DOHH2 (cell line): ENCODE measurements at regions not wholly inside any gene's neighbourhood (a gene's known extent, or its start where the extent isn't known, plus 50 kb on each side); places are given as distances from the start of the nearest gene placed in this dataset.

Source experiments
- H3F3A ChIP-seq: fragments of 200-600 bp; sonication (generic), shearing (Covaris generic); 2 replicates; pipeline ENCODE4 v1.6.0; 2016; ENCODE audit warnings: antibody characterized with exemption, mild to moderate bottlenecking; ENCODE audit not compliant: control insufficient read depth, insufficient read depth
- H3K27ac ChIP-seq: fragments of 200-600 bp; sonication (generic); 2 replicates; pipeline ENCODE4 v1.5.1; 2014; ENCODE audit warnings: low read depth, mild to moderate bottlenecking, low read length, moderate library complexity
- H3K27me3 ChIP-seq: fragments of 200-600 bp; sonication (generic); 2 replicates; pipeline ENCODE4 v1.6.1; 2014; ENCODE audit warnings: mild to moderate bottlenecking, low read length, mixed read lengths; ENCODE audit not compliant: control insufficient read depth
- H3K36me3 ChIP-seq: fragments of 200-600 bp; sonication (generic); 2 replicates; pipeline ENCODE4 v1.6.1; 2014; ENCODE audit warnings: mild to moderate bottlenecking, low read length, moderate library complexity, mixed read lengths; ENCODE audit not compliant: control insufficient read depth
- H3K4me1 ChIP-seq: fragments of 200-600 bp; sonication (generic); 2 replicates; pipeline ENCODE4 v1.6.1; 2014; ENCODE audit warnings: mild to moderate bottlenecking, low read length, mixed read lengths; ENCODE audit not compliant: control insufficient read depth
- H3K4me2 ChIP-seq: fragments of 200-600 bp; sonication (generic); 2 replicates; pipeline ENCODE4 v1.6.0; 2014; ENCODE audit warnings: mild to moderate bottlenecking, low read length, moderate library complexity
- H3K4me3 ChIP-seq: fragments of 200-600 bp; sonication (generic); 2 replicates; pipeline ENCODE4 v1.5.1; 2014; ENCODE audit warnings: mild to moderate bottlenecking, low read length, mixed read lengths
- H3K79me2 ChIP-seq: fragments of 200-600 bp; sonication (generic); 2 replicates; pipeline ENCODE4 v1.6.1; 2014; ENCODE audit warnings: mild to moderate bottlenecking, low read length, mixed read lengths; ENCODE audit not compliant: control insufficient read depth
- H3K9me2 ChIP-seq: fragments of 200-600 bp; sonication (generic); replicated peaks from 2 replicates; pipeline ENCODE4 v1.6.1; 2014; ENCODE audit warnings: mild to moderate bottlenecking, low read length, mixed read lengths; ENCODE audit not compliant: control insufficient read depth
- H3K9me3 ChIP-seq: fragments of 200-600 bp; sonication (generic); 2 replicates; pipeline ENCODE4 v1.6.1; 2014; ENCODE audit warnings: antibody characterized with exemption, low read length, mixed read lengths; ENCODE audit not compliant: control insufficient read depth, insufficient read depth
- H4K20me1 ChIP-seq: fragments of 200-600 bp; sonication (generic); 2 replicates; pipeline ENCODE4 v1.6.0; 2014; ENCODE audit warnings: low read depth, mild to moderate bottlenecking, antibody characterized with exemption, low read length, moderate library complexity; ENCODE audit not compliant: control insufficient read depth, insufficient read depth
- CTCF ChIP-seq: fragments of 200-600 bp; sonication (generic); IDR thresholded peaks from one replicate; pipeline ENCODE4 v1.5.1; 2014; ENCODE audit warnings: antibody characterized with exemption, mild to moderate bottlenecking, low read depth, low read length; ENCODE audit not compliant: poor library complexity, severe bottlenecking
- EZH2phosphoT487 ChIP-seq: fragments of 200-600 bp; sonication (generic); IDR thresholded peaks from 2 replicates; pipeline ENCODE4 v1.6.1; 2017; ENCODE audit warnings: borderline replicate concordance, mild to moderate bottlenecking, antibody characterized with exemption, low read length, moderate library complexity, mixed read lengths

- Histone ChIP-seq H3K27me3 (no peaks in the 10 kb centered on the region), H4K20me1 (no peaks in the 10 kb centered on the region), H3K9me2 (no peaks in the 10 kb centered on the region), H3K4me2 (no peak overlapping the region), H3K9me3 (no peaks in the 10 kb centered on the region), H3F3A (no peaks in the 10 kb centered on the region), H3K36me3 (no peaks in the 10 kb centered on the region), H3K4me3 (no peak overlapping the region), H3K79me2 (no peaks in the 10 kb centered on the region), H3K27ac (no peak overlapping the region), H3K4me1 (peaks cover 14% of the 10 kb centered on the region)
- TF ChIP-seq EZH2phosphoT487 (no peak), CTCF (no peak)
These were observed 109.6 kb upstream of the BACH2 start for GRCh38 chr6:90406142-90406794.

GRCh38 chr6:90403489-90404381 lies 107.1 kb upstream of the BACH2 start:
- no peak overlapping the region for H3K4me2 ChIP-seq
- no peaks in the 10 kb centered on the region for H3K9me3 ChIP-seq
- H3K4me1 ChIP-seq = peaks cover 11% of the 10 kb centered on the region
- no peaks in the 10 kb centered on the region for H4K20me1 ChIP-seq
- H3F3A ChIP-seq = no peaks in the 10 kb centered on the region
- H3K27me3 ChIP-seq = no peaks in the 10 kb centered on the region
- H3K36me3 ChIP-seq = no peaks in the 10 kb centered on the region
- TF ChIP-seq CTCF = no peak
- no peak for TF ChIP-seq EZH2phosphoT487
- H3K79me2 ChIP-seq = no peaks in the 10 kb centered on the region
- no peaks in the 10 kb centered on the region for H3K9me2 ChIP-seq
- H3K27ac ChIP-seq = no peak overlapping the region
- H3K4me3 ChIP-seq = no peak overlapping the region

- Histone ChIP-seq H4K20me1 (no peaks in the 10 kb centered on the region), H3K9me3 (no peaks in the 10 kb centered on the region), H3K4me2 (no peak overlapping the region), H3K27ac (no peak overlapping the region), H3K4me1 (peaks cover 14% of the 10 kb centered on the region), H3K4me3 (no peak overlapping the region), H3F3A (no peaks in the 10 kb centered on the region), H3K36me3 (no peaks in the 10 kb centered on the region), H3K79me2 (no peaks in the 10 kb centered on the region), H3K27me3 (no peaks in the 10 kb centered on the region), H3K9me2 (no peaks in the 10 kb centered on the region)
- TF ChIP-seq EZH2phosphoT487 = no peak
- TF ChIP-seq CTCF = no peak
These were observed 106.2 kb upstream of the BACH2 start for GRCh38 chr6:90402831-90403192.
